Stomach (tissue), 8 donors: ENCODE measurements at regions not wholly inside any gene's neighbourhood (a gene's known extent, or its start where the extent isn't known, plus 50 kb on each side); places are given as distances from the start of the nearest gene placed in this dataset.

ENCODE experiments used
- DNase-seq, 2 donors: peaks; one replicate each; pipeline versions ENCODE4 v3.0.0 to v3.0.0-alpha.2; 2013 to 2019
- H3K27ac ChIP-seq, 5 donors: fragments of 200-600 bp in 4 of 5; sonication (generic) in 4 of 5; one replicate each; pipeline ENCODE4 v1.5.1; 2013 to 2019; ENCODE audit warnings: mild to moderate bottlenecking in 1 of 5, moderate library complexity in 1 of 5
- H3K27me3 ChIP-seq, 3 donors: fragments of 200-600 bp; sonication (generic); one replicate each; pipeline ENCODE4 v1.5.1; 2017 to 2019; ENCODE audit warnings: mixed run types in 1 of 3
- H3K36me3 ChIP-seq, 4 donors: fragments of 200-600 bp; sonication (generic); 1 replicate in 3 of 4; 2 replicates in 1 of 4; pipeline ENCODE4 v1.5.1; 2016 to 2019
- H3K4me1 ChIP-seq, 4 donors: fragments of 200-600 bp; sonication (generic); one replicate each; pipeline ENCODE4 v1.5.1; 2016 to 2019
- H3K4me3 ChIP-seq, 4 donors: fragments of 200-600 bp; sonication (generic) in 3 of 4; one replicate each; pipeline ENCODE4 v1.5.1; 2016 to 2019; ENCODE audit warnings: mild to moderate bottlenecking in 1 of 4
- H3K9me3 ChIP-seq, 4 donors: fragments of 200-600 bp; sonication (generic); one replicate each; pipeline ENCODE4 v1.5.1; 2016 to 2019
- EP300 ChIP-seq: sonication (generic); formaldehyde crosslinking; IDR thresholded peaks from one replicate; pipeline ENCODE4 v1.6.1; 2017; ENCODE audit warnings: antibody characterized with exemption
- POLR2A ChIP-seq, 4 donors: fragments of 450-650 bp; IDR thresholded peaks; one replicate each; pipeline ENCODE4 v1.6.1; 2016; ENCODE audit warnings: antibody characterized with exemption in 4 of 4, control low read depth in 2 of 4, mild to moderate bottlenecking in 1 of 4, moderate library complexity in 1 of 4
- POLR2AphosphoS5 ChIP-seq, 3 donors: sonication (generic); formaldehyde crosslinking; IDR thresholded peaks; one replicate each; pipeline ENCODE4 v1.6.1; 2016; ENCODE audit warnings: antibody characterized with exemption in 3 of 3
- WGBS, 5 donors: extraction: QIAGEN DNeasy Blood & Tissue Kit in 3 of 5; methylation state at CpG; one replicate each; pipeline versions ENCODE4 v1.1.5 to v1.1.7; 2013 to 2018; 5-methylcytosine and 5-hydroxymethylcytosine counted together
- intact Hi-C: fragments of 100-400 bp; cut with DNase I; formaldehyde crosslinking; loops from one replicate; pipeline ENCODE4 v1.15.1; 2023; ENCODE audit warnings: low total_unique reads
- TF ChIP-seq, protein P1 (sequence below), 7 experiments: fragments of 450-650 bp in 4 of 7; fragments of 200-600 bp in 3 of 7; sonication (generic) in 3 of 7; IDR thresholded peaks; one replicate each; pipeline ENCODE4 v1.5.1; 2016 to 2019; ENCODE audit warnings: antibody characterized with exemption in 7 of 7, control low read depth in 2 of 7, mild to moderate bottlenecking in 1 of 7
- donor health status: healthy with polysubstance abuse.
- donor health status: Bipolar disorder and iron deficiency.
- donor health status: healthy.

GRCh38 chr2:136611451-136611850 is 153.9 kb upstream of the THSD7B start:
- intact Hi-C loops, result no loop called here
- no peaks in the 10 kb centered on the region for H3K27me3 ChIP-seq
- no peaks in the 10 kb centered on the region for H3K4me1 ChIP-seq
- H3K4me3 ChIP-seq, result no peak overlapping the region
- no peak for TF ChIP-seq EP300
- no peak for TF ChIP-seq POLR2AphosphoS5 (IDR thresholded peaks at IDR 0.05)
- TF ChIP-seq, protein P1, sequence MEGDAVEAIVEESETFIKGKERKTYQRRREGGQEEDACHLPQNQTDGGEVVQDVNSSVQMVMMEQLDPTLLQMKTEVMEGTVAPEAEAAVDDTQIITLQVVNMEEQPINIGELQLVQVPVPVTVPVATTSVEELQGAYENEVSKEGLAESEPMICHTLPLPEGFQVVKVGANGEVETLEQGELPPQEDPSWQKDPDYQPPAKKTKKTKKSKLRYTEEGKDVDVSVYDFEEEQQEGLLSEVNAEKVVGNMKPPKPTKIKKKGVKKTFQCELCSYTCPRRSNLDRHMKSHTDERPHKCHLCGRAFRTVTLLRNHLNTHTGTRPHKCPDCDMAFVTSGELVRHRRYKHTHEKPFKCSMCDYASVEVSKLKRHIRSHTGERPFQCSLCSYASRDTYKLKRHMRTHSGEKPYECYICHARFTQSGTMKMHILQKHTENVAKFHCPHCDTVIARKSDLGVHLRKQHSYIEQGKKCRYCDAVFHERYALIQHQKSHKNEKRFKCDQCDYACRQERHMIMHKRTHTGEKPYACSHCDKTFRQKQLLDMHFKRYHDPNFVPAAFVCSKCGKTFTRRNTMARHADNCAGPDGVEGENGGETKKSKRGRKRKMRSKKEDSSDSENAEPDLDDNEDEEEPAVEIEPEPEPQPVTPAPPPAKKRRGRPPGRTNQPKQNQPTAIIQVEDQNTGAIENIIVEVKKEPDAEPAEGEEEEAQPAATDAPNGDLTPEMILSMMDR (IDR thresholded peaks at IDR 0.05), result no peak
- TF ChIP-seq POLR2A (IDR thresholded peaks at IDR 0.05), result no peak
- no peak overlapping the region for H3K27ac ChIP-seq
- H3K36me3 ChIP-seq, result no peaks in the 10 kb centered on the region
- DNase-seq, result no peak
- H3K9me3 ChIP-seq, result no peaks in the 10 kb centered on the region
- WGBS, 5 donors, result 32 to 47% (median 38%) methylated on average over 1 of the region's 1 CpG

GRCh38 chr2:136582628-136583205 is 182.6 kb upstream of the THSD7B start:
- 9 to 21% (median 12%) methylated on average over 4 of the region's 4 CpGs for WGBS, 5 donors
- Histone ChIP-seq H3K9me3 (peaks cover 0 to 8% (median under 1%) of the 10 kb centered on the region in 4 donors), H3K27me3 (no peaks in the 10 kb centered on the region), H3K4me3 (no peak overlapping the region), H3K4me1 (no peaks in the 10 kb centered on the region), H3K36me3 (no peaks in the 10 kb centered on the region), H3K27ac (no peak overlapping the region)
- TF ChIP-seq POLR2AphosphoS5 (IDR thresholded peaks at IDR 0.05) (no peak), POLR2A (IDR thresholded peaks at IDR 0.05) (no peak), EP300 (no peak)
- TF ChIP-seq, protein P1 (IDR thresholded peaks at IDR 0.05), result no peak
- peak in 1 of 2 donors; percentile 60 for DNase-seq
- intact Hi-C loops, result no loop called here

DNA sequence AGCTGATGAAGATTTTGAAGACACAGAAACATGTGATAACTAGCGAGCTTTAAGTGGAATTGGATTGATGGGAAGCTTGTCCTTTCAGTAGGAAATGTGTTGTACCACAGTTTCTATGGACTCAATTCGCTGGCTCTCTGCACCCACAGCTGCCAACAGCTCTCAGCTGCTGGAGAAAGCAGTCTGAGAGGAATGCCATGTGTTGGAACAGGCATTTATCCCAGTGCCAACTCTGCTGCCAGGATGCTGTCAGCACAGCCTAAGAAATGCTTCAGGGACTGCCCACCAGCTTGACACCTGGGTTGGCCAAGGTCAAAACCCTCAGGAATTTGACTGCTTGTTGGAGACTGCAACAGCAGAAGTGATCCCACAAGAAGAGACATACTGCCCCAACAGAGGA is 193.0 kb upstream of the THSD7B start:
- TF ChIP-seq POLR2AphosphoS5 (IDR thresholded peaks at IDR 0.05), result no peak
- no peak for TF ChIP-seq EP300
- no peak for TF ChIP-seq POLR2A (IDR thresholded peaks at IDR 0.05)
- TF ChIP-seq, protein P1 (IDR thresholded peaks at IDR 0.05), result no peak
- Histone ChIP-seq H3K4me1 (no peaks in the 10 kb centered on the region), H3K36me3 (no peaks in the 10 kb centered on the region), H3K4me3 (no peak overlapping the region), H3K27me3 (no peaks in the 10 kb centered on the region), H3K9me3 (no peaks in the 10 kb centered on the region), H3K27ac (no peak overlapping the region)
- intact Hi-C loops, result no loop called here
- peak in 1 of 2 donors; percentile 5 for DNase-seq
- WGBS, 5 donors, result 37 to 50% (median 46%) methylated on average over 2 of the region's 2 CpGs

DNA sequence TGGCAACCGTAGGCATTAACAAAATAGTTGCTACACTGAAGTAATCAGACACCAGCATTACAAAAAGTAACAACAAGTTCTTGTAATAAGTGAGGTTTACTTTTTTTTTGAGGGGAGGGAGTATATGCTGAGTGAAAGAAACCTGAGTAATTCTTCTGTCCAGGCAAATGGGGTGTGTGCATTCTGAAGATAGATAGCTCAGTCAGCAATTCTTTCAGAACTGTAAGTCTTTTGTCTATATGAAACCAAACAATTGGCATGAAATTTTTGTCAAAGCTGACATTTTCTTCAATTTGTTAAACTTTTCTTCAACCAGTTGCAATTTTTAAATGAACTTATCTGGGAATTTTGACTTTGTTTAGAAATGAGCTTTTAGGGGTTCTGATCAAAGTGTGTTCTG is 208.1 kb upstream of the THSD7B start:
- intact Hi-C loops, result no loop called here
- TF ChIP-seq EP300 (no peak), POLR2A (IDR thresholded peaks at IDR 0.05) (no peak), POLR2AphosphoS5 (IDR thresholded peaks at IDR 0.05) (no peak)
- TF ChIP-seq, protein P1 (IDR thresholded peaks at IDR 0.05), result no peak
- no peak for DNase-seq
- 74 to 90% (median 85%) methylated on average over 1 of the region's 1 CpG for WGBS, 5 donors
- H3K4me1 ChIP-seq, result no peaks in the 10 kb centered on the region
- no peak overlapping the region for H3K27ac ChIP-seq
- no peak overlapping the region for H3K4me3 ChIP-seq
- H3K36me3 ChIP-seq, result no peaks in the 10 kb centered on the region
- peaks cover 0 to 10% (median 0%) of the 10 kb centered on the region in 3 donors for H3K27me3 ChIP-seq
- no peaks in the 10 kb centered on the region for H3K9me3 ChIP-seq
